NCI-H2029 (cell line): ENCODE measurements at regions not wholly inside any gene's neighbourhood (a gene's known extent, or its start where the extent isn't known, plus 50 kb on each side); places are given as distances from the start of the nearest gene placed in this dataset.

Source experiments
- DNase-seq: peaks from one replicate; lab custom pipeline; 2025; lab: John Stamatoyannopoulos, UW

GRCh38 chr21:41045534-41046268 lies 122.3 kb upstream of the BACE2 start:
- peak; percentile 78 for DNase-seq

GRCh38 chr21:41048145-41048544 lies 119.8 kb upstream of the BACE2 start:
- DNase-seq, result no peak

GRCh38 chr21:41048623-41049022 lies 119.3 kb upstream of the BACE2 start:
- no peak for DNase-seq

GRCh38 chr21:41052820-41053555 lies 115.0 kb upstream of the BACE2 start:
- DNase-seq, result no peak

GRCh38 chr21:41054018-41054578 lies 113.9 kb upstream of the BACE2 start:
- DNase-seq, result no peak

GRCh38 chr21:41055266-41055665 lies 112.7 kb upstream of the BACE2 start:
- DNase-seq, result no peak

GRCh38 chr21:41059871-41060270 lies 108.1 kb upstream of the BACE2 start:
- DNase-seq, result no peak

GRCh38 chr21:41061701-41062100 lies 106.3 kb upstream of the BACE2 start:
- no peak for DNase-seq

GRCh38 chr21:41064334-41064791 lies 103.6 kb upstream of the BACE2 start:
- DNase-seq, result no peak

- no peak for DNase-seq
Measured at GRCh38 chr21:41064951-41065350, 103.0 kb upstream of the BACE2 start.

GRCh38 chr21:41065539-41065938 lies 102.4 kb upstream of the BACE2 start:
- no peak for DNase-seq

GRCh38 chr21:41066086-41066938 lies 101.6 kb upstream of the BACE2 start:
- no peak for DNase-seq

GRCh38 chr21:41067709-41068108 lies 100.3 kb upstream of the BACE2 start:
- no peak for DNase-seq

GRCh38 chr21:41068496-41068895 lies 99.5 kb upstream of the BACE2 start:
- no peak for DNase-seq

- DNase-seq, result peak; percentile 89
Measured at GRCh38 chr21:41068967-41069642, 98.9 kb upstream of the BACE2 start.

- no peak for DNase-seq
Measured at GRCh38 chr21:41070284-41070683, 97.7 kb upstream of the BACE2 start.

GRCh38 chr21:41071258-41072171 lies 96.4 kb upstream of the BACE2 start:
- DNase-seq, result no peak

- no peak for DNase-seq
Measured at GRCh38 chr21:41073558-41073957, 94.4 kb upstream of the BACE2 start.

- no peak for DNase-seq
Measured at GRCh38 chr21:41074396-41075184, 93.4 kb upstream of the BACE2 start.

- DNase-seq, result no peak
Measured at GRCh38 chr21:41075656-41076055, 92.3 kb upstream of the BACE2 start.
